Ovary (tissue), 7 donors: ENCODE measurements at regions not wholly inside any gene's neighbourhood (a gene's known extent, or its start where the extent isn't known, plus 50 kb on each side); places are given as distances from the start of the nearest gene placed in this dataset.

Experiments
- DNase-seq, 5 donors: peaks; one replicate each; pipeline ENCODE4 v3.0.0-alpha.2; 2019 to 2020
- H3K27ac ChIP-seq, 2 donors: fragments of 200-600 bp; one replicate each; pipeline versions ENCODE4 v1.5.1 to v1.8.0; 2019 to 2022
- H3K27me3 ChIP-seq: fragments of 200-600 bp; one replicate; pipeline ENCODE4 v1.8.0; 2022
- H3K36me3 ChIP-seq: fragments of 200-600 bp; sonication (generic); one replicate; pipeline ENCODE4 v1.5.1; 2019
- H3K4me1 ChIP-seq: one replicate; pipeline ENCODE4 v1.8.1; 2013; ENCODE audit warnings: mild to moderate bottlenecking, moderate library complexity; ENCODE audit not compliant: insufficient read depth
- H3K4me3 ChIP-seq: fragments of 200-600 bp; sonication (generic); one replicate; pipeline ENCODE4 v1.5.1; 2017
- H3K9me3 ChIP-seq, 2 donors: fragments of 200-600 bp in 1 of 2; sonication (generic) in 1 of 2; one replicate each; pipeline versions ENCODE4 v1.5.1 to v1.8.1; 2013 to 2019; ENCODE audit warnings: mild to moderate bottlenecking in 1 of 2, moderate library complexity in 1 of 2
- CTCF ChIP-seq, 3 donors: fragments of 450-650 bp in 2 of 3; fragments of 200-600 bp in 1 of 3; IDR thresholded peaks; one replicate each; pipeline versions ENCODE4 v1.5.1 to v1.8.0; 2016 to 2022; ENCODE audit warnings: antibody characterized with exemption in 3 of 3, mild to moderate bottlenecking in 1 of 3
- EP300 ChIP-seq: sonication (generic); formaldehyde crosslinking; IDR thresholded peaks from one replicate; pipeline ENCODE4 v1.6.1; 2017; ENCODE audit warnings: antibody characterized with exemption
- POLR2A ChIP-seq: fragments of 450-650 bp; IDR thresholded peaks from one replicate; pipeline ENCODE4 v1.6.1; 2017; ENCODE audit warnings: antibody characterized with exemption, mild to moderate bottlenecking, moderate library complexity
- WGBS, 3 donors: extraction: QIAGEN DNeasy Blood & Tissue Kit in 1 of 3; methylation state at CpG; one replicate each; pipeline versions ENCODE4 v1.1.5 to v1.1.7; 2013 to 2017; 5-methylcytosine and 5-hydroxymethylcytosine counted together
- intact Hi-C, 4 donors: fragments of 100-400 bp; cut with DNase I; formaldehyde crosslinking; loops; one replicate each; pipeline versions ENCODE4 v1.11.0 to v1.15.1; 2022 to 2023
- donor health status: DM: no; HTN: no; CAD: no; lungs with moderate emphysema.
- donor health status: DM: no; HTN: no; CAD: no.
- donor health status: Bipolar disorder and iron deficiency.
- donor health status: DM: no; HTN: no; CAD: no.
- donor health status: DM: yes; HTN: yes; CAD: no.

GRCh38 chr9:73573235-73573634 is 421.6 kb downstream of the ANXA1 start:
- no peaks in the 10 kb centered on the region for H3K36me3 ChIP-seq
- 67 to 76% (median 71%) methylated on average over 4 of the region's 4 CpGs for WGBS, 3 donors
- TF ChIP-seq POLR2A (no peak), CTCF (IDR thresholded peaks at IDR 0.05) (no peak), EP300 (no peak)

GRCh38 chr9:73575101-73576060 is 423.7 kb downstream of the ANXA1 start:
- no peak overlapping the region for H3K27ac ChIP-seq
- H3K4me1 ChIP-seq: no peaks in the 10 kb centered on the region
- WGBS, 3 donors: 33 to 42% (median 35%) methylated on average over 4 of the region's 4 CpGs
- no peaks in the 10 kb centered on the region for H3K36me3 ChIP-seq
- H3K9me3 ChIP-seq: no peaks in the 10 kb centered on the region
- H3K27me3 ChIP-seq: no peaks in the 10 kb centered on the region
- DNase-seq: no peak
- TF ChIP-seq EP300 (no peak), CTCF (IDR thresholded peaks at IDR 0.05) (no peak), POLR2A (no peak)
- intact Hi-C loops: no loop called here
- H3K4me3 ChIP-seq: no peak overlapping the region

More at GRCh38 chr9:73573235-73573634, 421.6 kb downstream of the ANXA1 start:
- Histone ChIP-seq H3K9me3 (no peaks in the 10 kb centered on the region), H3K27me3 (no peaks in the 10 kb centered on the region), H3K27ac (no peak overlapping the region), H3K4me3 (no peak overlapping the region), H3K4me1 (no peaks in the 10 kb centered on the region)
- intact Hi-C loops: no loop called here
- DNase-seq: no peak

GRCh38 chr9:73577848-73578247 is 426.2 kb downstream of the ANXA1 start:
- Histone ChIP-seq H3K9me3 (no peaks in the 10 kb centered on the region), H3K27ac (no peak overlapping the region), H3K27me3 (no peaks in the 10 kb centered on the region), H3K4me1 (no peaks in the 10 kb centered on the region), H3K36me3 (no peaks in the 10 kb centered on the region), H3K4me3 (no peak overlapping the region)
- WGBS, 3 donors: 24 to 30% (median 27%) methylated on average over 3 of the region's 3 CpGs
- TF ChIP-seq POLR2A (no peak), EP300 (no peak), CTCF (IDR thresholded peaks at IDR 0.05) (no peak)
- intact Hi-C loops: no loop called here
- DNase-seq: no peak

GRCh38 chr9:73579823-73580222 is 428.2 kb downstream of the ANXA1 start:
- no peaks in the 10 kb centered on the region for H3K4me1 ChIP-seq
- H3K36me3 ChIP-seq: no peaks in the 10 kb centered on the region
- intact Hi-C loops: no loop called here
- no peak overlapping the region for H3K4me3 ChIP-seq
- DNase-seq: no peak
- 46 to 61% (median 50%) methylated on average over 2 of the region's 2 CpGs for WGBS, 3 donors
- H3K27ac ChIP-seq: no peak overlapping the region
- TF ChIP-seq CTCF (IDR thresholded peaks at IDR 0.05) (no peak), POLR2A (no peak), EP300 (no peak)
- H3K9me3 ChIP-seq: no peaks in the 10 kb centered on the region
- H3K27me3 ChIP-seq: no peaks in the 10 kb centered on the region
